ENCODE measurements at regions not wholly inside any gene's neighbourhood (a gene's known extent, or its start where the extent isn't known, plus 50 kb on each side); places are given as distances from the start of the nearest gene placed in this dataset.

GRCh38 chr2:19232312-19232711 lies 126.1 kb downstream of the OSR1 start:
- ATAC-seq (ENCODE audit: insufficient read depth, low read depth) (no peak), DNase-seq (no peak)
- Histone ChIP-seq H3K27ac (ENCODE audit: low read length) (no peak overlapping the region), H3K4me3 (ENCODE audit: low read depth in 1 of 2, low read length in 2 of 2) (no peak overlapping the region), H3K36me3 (ENCODE audit: insufficient read depth, low read length) (no peaks in the 10 kb centered on the region), H3K9ac (ENCODE audit: low read depth, low read length) (no peak overlapping the region), H3K4me1 (ENCODE audit: insufficient read depth, low read length) (no peaks in the 10 kb centered on the region), H4K20me1 (ENCODE audit: insufficient read depth, low read length) (no peaks in the 10 kb centered on the region), H2AFZ (ENCODE audit: low read depth, low read length) (no peak overlapping the region), H3K27me3 (ENCODE audit: insufficient read depth, low read length, poor library complexity) (no peaks in the 10 kb centered on the region), H3K4me2 (ENCODE audit: insufficient read depth, low read length) (no peak overlapping the region), H3K79me2 (ENCODE audit: insufficient read depth, low read length) (no peaks in the 10 kb centered on the region), H3K9me3 (ENCODE audit: insufficient read depth, low read length, severe bottlenecking) (no peaks in the 10 kb centered on the region)
- TF ChIP-seq CTCF (IDR thresholded peaks at IDR 0.05; ENCODE audit: borderline replicate concordance, extremely low read depth, low read length, poor library complexity, severe bottlenecking) (no peak), EZH2 (IDR thresholded peaks at IDR 0.05; ENCODE audit: borderline replicate concordance, low read depth, low read length, severe bottlenecking) (no peak)

GRCh38 chr2:19231625-19232024 lies 126.8 kb downstream of the OSR1 start:
- no peak for DNase-seq
- Histone ChIP-seq H3K36me3 (ENCODE audit: insufficient read depth, low read length) (no peaks in the 10 kb centered on the region), H3K4me2 (ENCODE audit: insufficient read depth, low read length) (no peak overlapping the region), H3K4me3 (ENCODE audit: low read depth in 1 of 2, low read length in 2 of 2) (no peak overlapping the region), H3K79me2 (ENCODE audit: insufficient read depth, low read length) (no peaks in the 10 kb centered on the region), H4K20me1 (ENCODE audit: insufficient read depth, low read length) (no peaks in the 10 kb centered on the region), H2AFZ (ENCODE audit: low read depth, low read length) (no peak overlapping the region), H3K27ac (ENCODE audit: low read length) (no peak overlapping the region), H3K4me1 (ENCODE audit: insufficient read depth, low read length) (no peaks in the 10 kb centered on the region), H3K9me3 (ENCODE audit: insufficient read depth, low read length, severe bottlenecking) (no peaks in the 10 kb centered on the region), H3K27me3 (ENCODE audit: insufficient read depth, low read length, poor library complexity) (no peaks in the 10 kb centered on the region), H3K9ac (ENCODE audit: low read depth, low read length) (no peak overlapping the region)
- no peak for ATAC-seq (ENCODE audit: insufficient read depth, low read depth)
- no peak for TF ChIP-seq EZH2 (IDR thresholded peaks at IDR 0.05; ENCODE audit: borderline replicate concordance, low read depth, low read length, severe bottlenecking)
- TF ChIP-seq CTCF (IDR thresholded peaks at IDR 0.05; ENCODE audit: borderline replicate concordance, extremely low read depth, low read length, poor library complexity, severe bottlenecking) = no peak

DNA sequence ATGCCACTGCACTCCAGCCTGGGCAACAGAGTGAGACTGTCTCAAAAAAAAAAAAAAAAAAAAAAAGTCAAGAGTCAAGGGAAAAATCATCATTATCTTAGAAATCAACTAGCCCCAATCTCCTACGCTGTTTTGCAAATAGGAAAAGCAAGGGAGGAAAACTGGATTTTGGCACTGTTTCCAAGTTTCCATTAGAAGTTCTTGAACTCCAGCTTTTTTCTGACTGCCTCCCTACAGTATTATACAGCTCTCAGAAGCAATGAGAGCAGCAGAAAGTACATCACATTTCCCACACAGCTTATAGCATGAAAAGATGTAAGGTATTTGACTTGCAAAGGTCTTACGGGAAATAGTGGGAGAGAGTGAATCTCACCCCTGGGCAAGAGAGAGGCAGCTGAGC lies 127.8 kb downstream of the OSR1 start:
- no peak overlapping the region for H3K9ac ChIP-seq (ENCODE audit: low read depth, low read length)
- no peaks in the 10 kb centered on the region for H3K27me3 ChIP-seq (ENCODE audit: insufficient read depth, low read length, poor library complexity)
- H2AFZ ChIP-seq (ENCODE audit: low read depth, low read length) = no peak overlapping the region
- H3K4me3 ChIP-seq (ENCODE audit: low read depth in 1 of 2, low read length in 2 of 2) = no peak overlapping the region
- H3K36me3 ChIP-seq (ENCODE audit: insufficient read depth, low read length) = no peaks in the 10 kb centered on the region
- H3K4me2 ChIP-seq (ENCODE audit: insufficient read depth, low read length) = no peak overlapping the region
- no peak for ATAC-seq (ENCODE audit: insufficient read depth, low read depth)
- DNase-seq = no peak
- no peaks in the 10 kb centered on the region for H4K20me1 ChIP-seq (ENCODE audit: insufficient read depth, low read length)
- no peaks in the 10 kb centered on the region for H3K4me1 ChIP-seq (ENCODE audit: insufficient read depth, low read length)
- TF ChIP-seq CTCF (IDR thresholded peaks at IDR 0.05; ENCODE audit: borderline replicate concordance, extremely low read depth, low read length, poor library complexity, severe bottlenecking) (no peak), EZH2 (IDR thresholded peaks at IDR 0.05; ENCODE audit: borderline replicate concordance, low read depth, low read length, severe bottlenecking) (no peak)
- H3K79me2 ChIP-seq (ENCODE audit: insufficient read depth, low read length) = no peaks in the 10 kb centered on the region
- H3K9me3 ChIP-seq (ENCODE audit: insufficient read depth, low read length, severe bottlenecking) = no peaks in the 10 kb centered on the region
- H3K27ac ChIP-seq (ENCODE audit: low read length) = no peak overlapping the region

DNA sequence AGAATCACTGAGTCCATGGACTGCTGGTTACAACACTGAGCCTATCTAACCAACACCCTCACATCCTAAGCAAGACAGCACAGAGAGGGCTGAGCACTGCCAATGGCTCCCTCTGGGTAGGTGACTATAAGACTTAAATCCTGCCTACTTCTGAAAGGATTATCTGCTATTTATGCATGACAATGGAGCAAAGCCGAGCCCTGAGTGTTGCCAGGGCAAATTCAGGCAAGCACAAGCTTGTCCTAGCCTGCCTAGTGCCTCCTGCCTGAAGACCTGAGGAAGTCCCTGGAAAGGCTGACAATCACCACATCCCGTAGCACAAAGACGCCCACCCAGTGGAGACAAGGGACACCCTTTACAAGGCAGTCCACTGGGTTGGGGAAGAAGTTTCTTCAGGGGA lies 129.7 kb downstream of the OSR1 start:
- Histone ChIP-seq H3K36me3 (ENCODE audit: insufficient read depth, low read length) (no peaks in the 10 kb centered on the region), H3K9ac (ENCODE audit: low read depth, low read length) (no peak overlapping the region), H4K20me1 (ENCODE audit: insufficient read depth, low read length) (no peaks in the 10 kb centered on the region), H3K9me3 (ENCODE audit: insufficient read depth, low read length, severe bottlenecking) (no peaks in the 10 kb centered on the region), H3K4me2 (ENCODE audit: insufficient read depth, low read length) (no peak overlapping the region), H3K27ac (ENCODE audit: low read length) (no peak overlapping the region), H3K79me2 (ENCODE audit: insufficient read depth, low read length) (no peaks in the 10 kb centered on the region), H3K4me1 (ENCODE audit: insufficient read depth, low read length) (no peaks in the 10 kb centered on the region), H3K27me3 (ENCODE audit: insufficient read depth, low read length, poor library complexity) (no peaks in the 10 kb centered on the region), H3K4me3 (ENCODE audit: low read depth in 1 of 2, low read length in 2 of 2) (no peak overlapping the region), H2AFZ (ENCODE audit: low read depth, low read length) (no peak overlapping the region)
- TF ChIP-seq CTCF (IDR thresholded peaks at IDR 0.05; ENCODE audit: borderline replicate concordance, extremely low read depth, low read length, poor library complexity, severe bottlenecking) (no peak), EZH2 (IDR thresholded peaks at IDR 0.05; ENCODE audit: borderline replicate concordance, low read depth, low read length, severe bottlenecking) (no peak)
- ATAC-seq (ENCODE audit: insufficient read depth, low read depth) = no peak
- DNase-seq = no peak
